T47D (cell line): ENCODE measurements at regions not wholly inside any gene's neighbourhood (a gene's known extent, or its start where the extent isn't known, plus 50 kb on each side); places are given as distances from the start of the nearest gene placed in this dataset.

Experiments used
- DNase-seq, 2 experiments: peaks; one replicate each; pipeline versions ENCODE4 v3.0.0 to v3.0.0-alpha.2; 2011 to 2012; ENCODE audit warnings: low read depth in 1 of 2, low spot score in 1 of 2
- JUND ChIP-seq: IDR thresholded peaks from 2 replicates; pipeline ENCODE4 v1.6.1; 2012; ENCODE audit warnings: low read depth
- in situ Hi-C: cut with HindIII; loops from 2 replicates; pipeline ENCODE4 v1.10.0; 2016; ENCODE audit warnings: low sequenced_read_pairs, low pct_unique_long_range_greater_than_20kb

GRCh38 chr10:78976825-78977755, 91.7 kb upstream of the ZMIZ1 start:
- no peak for DNase-seq
- in situ Hi-C loops, result no loop called here
- TF ChIP-seq JUND, result no peak

GRCh38 chr10:78979938-78980337, 88.8 kb upstream of the ZMIZ1 start:
- DNase-seq, result no peak
- no peak for TF ChIP-seq JUND
- in situ Hi-C loops, result no loop called here

GRCh38 chr10:78980354-78980753, 88.4 kb upstream of the ZMIZ1 start:
- TF ChIP-seq JUND, result no peak
- DNase-seq, result no peak
- in situ Hi-C loops, result no loop called here

- no peak for DNase-seq
- no peak for TF ChIP-seq JUND
- in situ Hi-C loops, result no loop called here
Measured at GRCh38 chr10:78980815-78981214, 88.0 kb upstream of the ZMIZ1 start.

- no peak for TF ChIP-seq JUND
- no peak for DNase-seq
- in situ Hi-C loops, result no loop called here
Measured at GRCh38 chr10:78981257-78981969, 87.4 kb upstream of the ZMIZ1 start.

GRCh38 chr10:78981970-78982281, 86.8 kb upstream of the ZMIZ1 start:
- no peak for TF ChIP-seq JUND
- peak in 1 of 2 experiments; percentile 75 for DNase-seq
- in situ Hi-C loops, result no loop called here

- no peak for TF ChIP-seq JUND
- in situ Hi-C loops, result no loop called here
- DNase-seq, result no peak
Measured at GRCh38 chr10:78982726-78983125, 86.0 kb upstream of the ZMIZ1 start.

GRCh38 chr10:78983608-78984007, 85.2 kb upstream of the ZMIZ1 start:
- TF ChIP-seq JUND, result no peak
- no peak for DNase-seq
- in situ Hi-C loops, result no loop called here

- in situ Hi-C loops, result no loop called here
- no peak for DNase-seq
- no peak for TF ChIP-seq JUND
Measured at GRCh38 chr10:78985973-78986818, 82.6 kb upstream of the ZMIZ1 start.

GRCh38 chr10:78991187-78991586, 77.6 kb upstream of the ZMIZ1 start:
- TF ChIP-seq JUND, result no peak
- DNase-seq, result no peak
- in situ Hi-C loops, result no loop called here

- in situ Hi-C loops, result no loop called here
- no peak for DNase-seq
- no peak for TF ChIP-seq JUND
Measured at GRCh38 chr10:78992333-78992732, 76.4 kb upstream of the ZMIZ1 start.

- no peak for DNase-seq
- TF ChIP-seq JUND, result no peak
- in situ Hi-C loops, result no loop called here
Measured at GRCh38 chr10:78993261-78993945, 75.4 kb upstream of the ZMIZ1 start.
